ENCODE measurements at regions not wholly inside any gene's neighbourhood (a gene's known extent, or its start where the extent isn't known, plus 50 kb on each side); places are given as distances from the start of the nearest gene placed in this dataset.

DNA sequence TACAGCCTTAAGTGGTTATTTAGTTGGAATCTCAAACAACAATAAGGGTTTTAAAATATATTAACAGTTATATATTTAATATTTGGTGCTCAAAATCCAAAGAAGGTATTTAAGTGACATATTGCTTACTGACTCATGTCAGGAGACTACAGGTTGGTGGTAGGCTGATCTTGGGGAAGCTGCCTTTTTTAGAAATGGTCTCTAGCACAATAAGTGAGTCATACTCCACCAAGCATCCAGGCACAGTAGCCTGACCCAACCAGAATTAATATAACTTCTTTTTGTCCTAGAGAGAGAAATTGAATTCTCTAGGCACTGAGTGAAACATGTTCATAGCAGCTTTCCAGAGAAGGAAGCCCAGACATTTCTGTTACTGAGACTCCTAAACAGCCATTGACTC, 868.5 kb upstream of the TENM4 start:
- Histone ChIP-seq H3K4me1 (ENCODE audit: control insufficient read depth in 3 of 3, insufficient read depth in 2 of 3, low read depth in 1 of 3, low read length in 2 of 3) (no peaks in the 10 kb centered on the region), H3K9me3 (ENCODE audit: control insufficient read depth in 2 of 2, insufficient read depth in 1 of 2, low read depth in 1 of 2, low read length in 1 of 2) (peaks cover 0 to 4% of the 10 kb centered on the region in 2 donors), H3K36me3 (ENCODE audit: control insufficient read depth in 3 of 3, insufficient read depth in 2 of 3, low read depth in 1 of 3, low read length in 3 of 3) (no peaks in the 10 kb centered on the region), H3K4me3 (ENCODE audit: low read depth in 1 of 3, low read length in 3 of 3) (no peak overlapping the region), H3K27me3 (ENCODE audit: control insufficient read depth in 3 of 3, insufficient read depth in 3 of 3, low read length in 3 of 3) (no peaks in the 10 kb centered on the region), H3K27ac (ENCODE audit: low read depth in 1 of 3, low read length in 2 of 3) (no peak overlapping the region)
- FAIRE-seq (no peak), DNase-seq (no peak)

DNA sequence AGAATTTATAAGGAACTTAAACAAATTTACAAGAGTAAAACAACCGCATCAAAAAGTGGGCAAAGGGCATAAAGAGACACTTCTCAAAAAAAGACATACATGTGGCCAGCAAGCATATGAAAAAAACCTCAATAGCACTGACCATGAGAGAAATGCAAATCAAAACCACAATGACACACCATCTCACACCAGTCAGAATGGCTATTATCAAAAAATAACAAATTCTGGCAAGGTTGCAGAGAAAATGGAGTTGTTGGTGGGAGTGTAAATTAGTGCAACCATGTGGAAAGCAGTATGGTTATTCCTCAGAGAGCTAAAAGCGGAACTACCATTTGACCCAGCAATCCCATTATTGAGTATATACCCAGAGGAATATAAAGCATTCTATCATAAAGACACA, 866.8 kb upstream of the TENM4 start:
- Histone ChIP-seq H3K36me3 (ENCODE audit: control insufficient read depth in 3 of 3, insufficient read depth in 2 of 3, low read depth in 1 of 3, low read length in 3 of 3) (no peaks in the 10 kb centered on the region), H3K27me3 (ENCODE audit: control insufficient read depth in 3 of 3, insufficient read depth in 3 of 3, low read length in 3 of 3) (no peaks in the 10 kb centered on the region), H3K27ac (ENCODE audit: low read depth in 1 of 3, low read length in 2 of 3) (no peak overlapping the region), H3K4me1 (ENCODE audit: control insufficient read depth in 3 of 3, insufficient read depth in 2 of 3, low read depth in 1 of 3, low read length in 2 of 3) (no peaks in the 10 kb centered on the region), H3K4me3 (ENCODE audit: low read depth in 1 of 3, low read length in 3 of 3) (no peak overlapping the region), H3K9me3 (ENCODE audit: control insufficient read depth in 2 of 2, insufficient read depth in 1 of 2, low read depth in 1 of 2, low read length in 1 of 2) (peaks cover 2 to 17% of the 10 kb centered on the region in 2 donors)
- DNase-seq (no peak), FAIRE-seq (no peak)
- WGBS, 3 donors = 87 to 94% (median 91%) methylated on average over 2 of the region's 2 CpGs

DNA sequence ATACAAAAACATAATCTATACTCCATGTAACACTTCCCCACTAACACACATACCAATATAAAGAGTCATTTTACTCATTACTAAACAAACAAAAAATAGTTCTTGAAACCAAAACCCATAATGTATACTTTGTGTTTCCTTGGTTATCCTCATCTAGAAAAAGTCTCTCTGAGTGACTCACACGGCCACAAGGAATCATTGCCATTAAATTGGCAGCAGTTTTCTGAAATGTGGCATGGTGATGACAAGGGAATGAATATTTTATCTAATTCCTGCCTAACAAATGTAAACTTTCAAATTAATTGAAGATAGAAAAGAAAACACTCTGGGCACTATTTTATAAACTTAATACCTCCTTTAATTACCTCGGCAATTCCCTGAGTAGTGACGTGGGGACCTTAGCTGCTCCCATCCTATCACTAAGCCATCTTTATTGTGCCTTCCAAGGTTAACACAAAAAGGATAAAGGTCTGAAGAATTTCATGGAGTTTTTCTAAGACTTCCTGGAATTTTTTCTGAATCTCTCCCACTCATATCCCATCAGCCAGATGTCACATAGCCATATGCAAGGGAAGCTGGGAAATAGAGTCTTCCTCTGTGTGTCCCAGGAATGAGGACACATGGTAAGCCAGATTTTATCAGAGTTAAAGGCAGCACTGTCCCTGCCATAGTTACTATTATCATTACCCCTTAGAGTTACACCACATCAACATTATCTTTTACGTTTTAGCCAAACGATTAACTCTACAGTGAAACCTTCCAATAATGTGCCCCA, 857.2 kb upstream of the TENM4 start:
- H3K27ac ChIP-seq (ENCODE audit: low read depth in 1 of 3, low read length in 2 of 3) = no peak overlapping the region
- H3K36me3 ChIP-seq (ENCODE audit: control insufficient read depth in 3 of 3, insufficient read depth in 2 of 3, low read depth in 1 of 3, low read length in 3 of 3) = no peaks in the 10 kb centered on the region
- FAIRE-seq = no peak
- peaks cover 0 to 2% of the 10 kb centered on the region in 2 donors for H3K9me3 ChIP-seq (ENCODE audit: control insufficient read depth in 2 of 2, insufficient read depth in 1 of 2, low read depth in 1 of 2, low read length in 1 of 2)
- WGBS, 3 donors = 43 to 57% (median 53%) methylated on average over 5 of the region's 5 CpGs
- no peak overlapping the region for H3K4me3 ChIP-seq (ENCODE audit: low read depth in 1 of 3, low read length in 3 of 3)
- no peaks in the 10 kb centered on the region for H3K27me3 ChIP-seq (ENCODE audit: control insufficient read depth in 3 of 3, insufficient read depth in 3 of 3, low read length in 3 of 3)
- H3K4me1 ChIP-seq (ENCODE audit: control insufficient read depth in 3 of 3, insufficient read depth in 2 of 3, low read depth in 1 of 3, low read length in 2 of 3) = peaks cover 0 to 3% (median 0%) of the 10 kb centered on the region in 3 donors
- no peak for DNase-seq

DNA sequence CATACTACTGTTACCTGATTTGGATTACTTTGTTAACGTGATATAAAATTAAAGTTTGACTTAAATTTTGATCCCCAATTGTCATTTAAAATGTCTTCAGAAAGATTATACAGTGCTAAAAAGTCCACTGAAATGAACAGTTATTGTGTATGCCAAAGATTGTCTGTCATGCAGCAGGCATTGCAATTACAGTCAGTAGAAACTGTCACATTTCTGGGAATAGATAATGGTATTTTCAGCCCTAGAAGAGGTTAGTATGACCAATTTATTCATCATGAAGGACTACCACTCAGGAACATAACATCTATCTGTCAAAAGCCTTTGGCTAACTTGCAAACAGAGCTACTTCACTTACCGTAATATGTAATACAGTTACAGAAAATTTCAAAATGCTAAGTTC, 852.5 kb upstream of the TENM4 start:
- no peaks in the 10 kb centered on the region for H3K4me1 ChIP-seq (ENCODE audit: control insufficient read depth in 3 of 3, insufficient read depth in 2 of 3, low read depth in 1 of 3, low read length in 2 of 3)
- no peaks in the 10 kb centered on the region for H3K36me3 ChIP-seq (ENCODE audit: control insufficient read depth in 3 of 3, insufficient read depth in 2 of 3, low read depth in 1 of 3, low read length in 3 of 3)
- FAIRE-seq = no peak
- H3K4me3 ChIP-seq (ENCODE audit: low read depth in 1 of 3, low read length in 3 of 3) = no peak overlapping the region
- WGBS, 3 donors = 89 to 93% (median 91%) methylated on average over 2 of the region's 2 CpGs
- DNase-seq = no peak
- H3K27ac ChIP-seq (ENCODE audit: low read depth in 1 of 3, low read length in 2 of 3) = no peak overlapping the region
- H3K9me3 ChIP-seq (ENCODE audit: control insufficient read depth in 2 of 2, insufficient read depth in 1 of 2, low read depth in 1 of 2, low read length in 1 of 2) = no peaks in the 10 kb centered on the region
- H3K27me3 ChIP-seq (ENCODE audit: control insufficient read depth in 3 of 3, insufficient read depth in 3 of 3, low read length in 3 of 3) = no peaks in the 10 kb centered on the region

DNA sequence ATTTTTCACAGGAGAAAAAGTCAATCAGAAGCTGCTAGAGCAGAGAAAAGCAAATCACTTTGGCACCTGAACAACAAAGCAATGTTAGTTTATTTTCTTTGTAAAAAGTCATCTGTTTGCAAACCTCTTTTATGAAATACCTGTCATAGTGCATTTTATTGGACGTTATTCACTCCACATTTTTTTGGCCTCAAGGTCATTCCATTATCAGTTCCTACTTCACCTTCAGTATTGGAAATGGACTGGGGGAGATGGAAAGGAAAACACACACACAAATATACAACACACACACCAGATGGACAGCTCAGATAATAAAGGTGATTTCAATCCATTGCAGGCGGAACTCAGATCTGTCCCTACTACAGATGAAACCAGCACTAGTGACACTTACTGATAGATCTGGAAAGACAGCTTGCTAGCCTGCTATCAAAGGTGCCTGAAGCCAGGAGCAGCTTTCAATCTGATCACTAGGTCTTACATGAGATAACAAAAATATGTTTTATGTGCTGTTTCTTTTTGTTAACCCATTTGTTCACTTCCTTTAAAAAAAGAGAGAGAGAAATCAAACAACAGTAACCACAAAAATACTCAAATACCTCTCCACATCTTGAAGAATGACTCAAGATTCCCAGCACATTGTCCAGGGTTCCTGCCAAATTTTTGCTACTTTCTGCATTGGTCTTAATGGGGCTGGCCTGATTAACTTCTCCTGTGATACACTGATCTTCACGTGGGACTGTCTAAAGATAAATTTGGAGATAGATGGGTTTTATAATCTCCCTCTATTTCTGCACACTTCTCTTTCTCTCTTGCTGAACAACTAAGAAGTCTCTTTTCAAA, 844.3 kb upstream of the TENM4 start:
- Histone ChIP-seq H3K27ac (ENCODE audit: low read depth in 1 of 3, low read length in 2 of 3) (no peak overlapping the region), H3K4me3 (ENCODE audit: low read depth in 1 of 3, low read length in 3 of 3) (no peak overlapping the region), H3K4me1 (ENCODE audit: control insufficient read depth in 3 of 3, insufficient read depth in 2 of 3, low read depth in 1 of 3, low read length in 2 of 3) (no peaks in the 10 kb centered on the region), H3K9me3 (ENCODE audit: control insufficient read depth in 2 of 2, insufficient read depth in 1 of 2, low read depth in 1 of 2, low read length in 1 of 2) (no peaks in the 10 kb centered on the region), H3K36me3 (ENCODE audit: control insufficient read depth in 3 of 3, insufficient read depth in 2 of 3, low read depth in 1 of 3, low read length in 3 of 3) (no peaks in the 10 kb centered on the region), H3K27me3 (ENCODE audit: control insufficient read depth in 3 of 3, insufficient read depth in 3 of 3, low read length in 3 of 3) (no peaks in the 10 kb centered on the region)
- 58 to 64% (median 59%) methylated on average over 3 of the region's 3 CpGs for WGBS, 3 donors
- FAIRE-seq (no peak), DNase-seq (no peak)

DNA sequence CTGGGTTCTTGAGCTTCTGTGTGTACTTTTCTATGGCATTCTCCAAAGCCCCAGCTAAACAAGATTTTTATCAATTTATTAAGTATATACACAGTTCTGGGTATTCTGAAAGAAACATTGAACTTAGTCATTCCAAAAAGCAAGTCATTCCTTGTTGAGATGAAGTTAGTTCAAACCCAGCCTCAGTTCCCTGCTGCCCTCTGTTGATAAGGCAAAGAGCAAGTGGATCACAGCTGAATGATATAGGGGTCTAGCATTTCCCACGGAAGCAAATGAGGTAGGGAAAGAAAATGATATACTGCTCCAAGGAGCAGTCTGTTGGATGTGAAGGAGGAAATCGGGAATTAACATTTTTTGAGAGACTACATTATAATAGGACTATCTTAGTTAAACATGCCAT, 841.8 kb upstream of the TENM4 start:
- H3K4me1 ChIP-seq (ENCODE audit: control insufficient read depth in 3 of 3, insufficient read depth in 2 of 3, low read depth in 1 of 3, low read length in 2 of 3) = no peaks in the 10 kb centered on the region
- 66 to 77% (median 74%) methylated on average over 2 of the region's 2 CpGs for WGBS, 3 donors
- FAIRE-seq = no peak
- no peaks in the 10 kb centered on the region for H3K27me3 ChIP-seq (ENCODE audit: control insufficient read depth in 3 of 3, insufficient read depth in 3 of 3, low read length in 3 of 3)
- H3K9me3 ChIP-seq (ENCODE audit: control insufficient read depth in 2 of 2, insufficient read depth in 1 of 2, low read depth in 1 of 2, low read length in 1 of 2) = no peaks in the 10 kb centered on the region
- no peak overlapping the region for H3K4me3 ChIP-seq (ENCODE audit: low read depth in 1 of 3, low read length in 3 of 3)
- no peak overlapping the region for H3K27ac ChIP-seq (ENCODE audit: low read depth in 1 of 3, low read length in 2 of 3)
- H3K36me3 ChIP-seq (ENCODE audit: control insufficient read depth in 3 of 3, insufficient read depth in 2 of 3, low read depth in 1 of 3, low read length in 3 of 3) = no peaks in the 10 kb centered on the region
- DNase-seq = no peak

DNA sequence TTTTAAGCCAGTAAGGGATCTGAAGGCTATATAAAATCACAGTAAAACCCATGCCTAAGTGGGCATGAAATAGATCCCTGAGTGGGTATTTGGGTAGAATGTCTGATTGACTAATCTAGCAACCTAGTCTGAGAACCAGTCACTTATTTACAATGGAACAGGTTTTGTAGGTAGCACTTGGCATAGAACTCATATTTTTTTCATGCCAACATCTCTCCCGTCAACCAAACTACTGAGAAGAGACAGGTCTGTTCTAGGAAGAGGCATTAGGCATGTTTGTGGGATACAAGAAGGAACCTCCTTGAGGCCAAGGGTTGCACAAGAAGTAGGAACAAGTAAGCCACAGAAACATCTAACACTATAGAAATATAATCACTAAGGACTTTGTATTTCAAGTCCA, 840.4 kb upstream of the TENM4 start:
- DNase-seq (peak; percentile 22 to 37), FAIRE-seq (no peak)
- Histone ChIP-seq H3K27ac (ENCODE audit: low read depth in 1 of 3, low read length in 2 of 3) (no peak overlapping the region), H3K4me3 (ENCODE audit: low read depth in 1 of 3, low read length in 3 of 3) (no peak overlapping the region), H3K9me3 (ENCODE audit: control insufficient read depth in 2 of 2, insufficient read depth in 1 of 2, low read depth in 1 of 2, low read length in 1 of 2) (no peaks in the 10 kb centered on the region), H3K27me3 (ENCODE audit: control insufficient read depth in 3 of 3, insufficient read depth in 3 of 3, low read length in 3 of 3) (no peaks in the 10 kb centered on the region), H3K4me1 (ENCODE audit: control insufficient read depth in 3 of 3, insufficient read depth in 2 of 3, low read depth in 1 of 3, low read length in 2 of 3) (no peaks in the 10 kb centered on the region), H3K36me3 (ENCODE audit: control insufficient read depth in 3 of 3, insufficient read depth in 2 of 3, low read depth in 1 of 3, low read length in 3 of 3) (no peaks in the 10 kb centered on the region)
- WGBS, 3 donors = 8 to 58% (median 26%) methylated on average over 1 of the region's 1 CpG

DNA sequence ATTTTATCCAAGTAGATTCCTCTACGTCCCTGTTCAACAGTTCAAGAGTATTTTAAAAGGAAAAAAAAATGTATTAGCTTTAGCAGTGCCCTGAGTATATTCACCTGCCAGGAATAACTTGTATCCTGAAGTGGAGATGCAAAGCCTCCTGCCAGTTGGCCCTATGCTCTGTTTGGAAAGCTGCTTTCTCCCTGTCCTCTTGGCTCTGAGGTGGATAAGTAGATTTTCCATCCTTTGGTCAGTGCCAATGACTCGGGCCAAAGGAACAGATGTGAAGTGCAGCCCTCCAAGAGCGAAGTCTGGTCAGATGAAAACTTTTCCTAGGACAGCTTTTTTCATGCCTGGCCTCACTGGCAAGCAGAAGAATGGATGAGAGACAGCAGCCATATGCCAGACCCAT, 839.9 kb upstream of the TENM4 start:
- no peaks in the 10 kb centered on the region for H3K36me3 ChIP-seq (ENCODE audit: control insufficient read depth in 3 of 3, insufficient read depth in 2 of 3, low read depth in 1 of 3, low read length in 3 of 3)
- FAIRE-seq (no peak), DNase-seq (no peak)
- no peak overlapping the region for H3K4me3 ChIP-seq (ENCODE audit: low read depth in 1 of 3, low read length in 3 of 3)
- no peak overlapping the region for H3K27ac ChIP-seq (ENCODE audit: low read depth in 1 of 3, low read length in 2 of 3)
- H3K27me3 ChIP-seq (ENCODE audit: control insufficient read depth in 3 of 3, insufficient read depth in 3 of 3, low read length in 3 of 3) = no peaks in the 10 kb centered on the region
- H3K4me1 ChIP-seq (ENCODE audit: control insufficient read depth in 3 of 3, insufficient read depth in 2 of 3, low read depth in 1 of 3, low read length in 2 of 3) = no peaks in the 10 kb centered on the region
- 63 to 89% (median 65%) methylated on average over 3 of the region's 3 CpGs for WGBS, 3 donors
- no peaks in the 10 kb centered on the region for H3K9me3 ChIP-seq (ENCODE audit: control insufficient read depth in 2 of 2, insufficient read depth in 1 of 2, low read depth in 1 of 2, low read length in 1 of 2)

All from small intestine (tissue), 7 donors.